Stimulated activated naive CD8-positive, alpha-beta T cell treated with anti-CD3 and anti-CD28 coated beads, Interleukin-15, amount 100 ng/mL, for 72 hours (primary cell): ENCODE measurements at regions not wholly inside any gene's neighbourhood (a gene's known extent, or its start where the extent isn't known, plus 50 kb on each side); places are given as distances from the start of the nearest gene placed in this dataset.
"Not testable (repeated sequence)": the region's sequence is repeated elsewhere in the genome, so short reads cannot be mapped to it uniquely, and the experiment has no call there.

Experiments
- ATAC-seq: fragments of 150-1000 bp; cut with Tn5 transposase; 2 replicates; pipeline ENCODE4 v1.10.0; 2021; ENCODE audit warnings: mild to moderate bottlenecking, moderate library complexity
- DNase-seq, 2 donors: peaks; one replicate each; pipeline ENCODE4 v3.0.0; 2021 to 2022
- H3K27ac Mint-ChIP-seq, 2 donors: one replicate each; pipeline ENCODE4 v1.8.0; 2022; ENCODE audit warnings: mild to moderate bottlenecking in 2 of 2, mixed read lengths in 2 of 2, moderate library complexity in 2 of 2
- H3K27me3 Mint-ChIP-seq: one replicate; pipeline ENCODE4 v1.8.0; 2022; ENCODE audit warnings: mixed read lengths
- H3K4me1 Mint-ChIP-seq: one replicate; pipeline ENCODE4 v1.8.0; 2022; ENCODE audit warnings: mild to moderate bottlenecking, mixed read lengths
- H3K4me3 Mint-ChIP-seq, 2 donors: one replicate each; pipeline ENCODE4 v1.8.0; 2022; ENCODE audit warnings: mild to moderate bottlenecking in 2 of 2, mixed read lengths in 2 of 2, moderate library complexity in 1 of 2
- H3K9me3 Mint-ChIP-seq, 2 donors: one replicate each; pipeline ENCODE4 v1.8.0; 2022; ENCODE audit warnings: mixed read lengths in 2 of 2

DNA sequence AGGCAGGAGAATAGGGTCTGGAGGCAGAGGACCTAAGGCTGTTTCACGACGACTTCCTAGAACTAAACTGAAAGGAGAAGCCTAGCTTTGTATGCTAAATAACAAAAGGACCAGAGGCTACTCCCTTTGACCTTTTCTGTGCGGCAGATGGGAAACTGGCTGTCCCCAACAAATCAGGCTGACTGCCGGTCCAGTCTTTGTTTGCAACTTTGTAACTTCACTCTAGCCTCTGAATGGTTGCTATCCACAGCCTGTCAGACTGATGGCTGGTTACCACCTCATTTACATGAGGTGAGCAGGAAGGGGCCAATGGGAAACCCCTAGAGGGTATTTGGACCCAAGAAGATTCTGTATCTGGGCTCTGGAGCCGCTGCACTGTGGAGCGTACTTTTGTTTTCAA is 132.6 kb upstream of the SHH start:
- ATAC-seq (no peak), DNase-seq (no peak)
- Mint-ChIP-seq H3K27me3 (peaks cover 35% of the 10 kb centered on the region), H3K4me1 (peaks cover 30% of the 10 kb centered on the region), H3K9me3 (peaks cover 12 to 17% of the 10 kb centered on the region in 2 donors), H3K4me3 (no peak overlapping the region), H3K27ac (no peak overlapping the region)

DNA sequence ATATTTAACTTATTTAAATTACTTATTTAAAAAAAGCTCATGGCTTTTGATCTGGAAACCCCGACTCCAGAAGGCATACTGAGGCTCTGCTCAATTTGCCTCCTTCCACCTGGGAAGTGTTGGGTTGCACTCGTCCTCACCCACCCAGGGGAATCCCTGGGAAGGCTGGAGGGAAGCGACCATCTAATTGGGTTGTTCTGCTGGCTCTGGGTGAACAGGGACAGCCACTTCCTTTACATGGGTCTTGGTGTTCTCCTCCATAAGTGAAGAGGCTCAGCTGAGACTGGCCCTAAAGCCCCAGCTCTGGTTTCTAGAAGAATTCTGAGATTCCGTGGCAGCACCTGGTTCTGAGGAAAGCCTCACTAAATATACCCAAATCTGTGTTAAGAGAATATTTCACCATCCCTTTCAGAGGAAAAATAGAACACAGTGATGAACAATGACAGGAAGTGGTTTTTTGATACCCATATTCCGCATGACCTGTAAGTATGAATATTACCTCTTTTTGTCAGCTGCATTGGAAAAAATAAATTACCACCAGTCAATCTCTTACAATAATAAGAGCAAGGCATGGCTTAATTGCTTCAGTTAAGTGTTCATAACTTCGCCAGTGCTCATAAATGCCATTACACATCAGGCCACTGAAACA is 131.1 kb upstream of the SHH start:
- no peak overlapping the region for H3K27ac Mint-ChIP-seq
- peaks cover 30% of the 10 kb centered on the region for H3K4me1 Mint-ChIP-seq
- ATAC-seq (peak; percentile 59), DNase-seq (no peak)
- peaks cover 32% of the 10 kb centered on the region for H3K27me3 Mint-ChIP-seq
- no peak overlapping the region for H3K4me3 Mint-ChIP-seq
- peaks cover 25 to 32% of the 10 kb centered on the region in 2 donors for H3K9me3 Mint-ChIP-seq

DNA sequence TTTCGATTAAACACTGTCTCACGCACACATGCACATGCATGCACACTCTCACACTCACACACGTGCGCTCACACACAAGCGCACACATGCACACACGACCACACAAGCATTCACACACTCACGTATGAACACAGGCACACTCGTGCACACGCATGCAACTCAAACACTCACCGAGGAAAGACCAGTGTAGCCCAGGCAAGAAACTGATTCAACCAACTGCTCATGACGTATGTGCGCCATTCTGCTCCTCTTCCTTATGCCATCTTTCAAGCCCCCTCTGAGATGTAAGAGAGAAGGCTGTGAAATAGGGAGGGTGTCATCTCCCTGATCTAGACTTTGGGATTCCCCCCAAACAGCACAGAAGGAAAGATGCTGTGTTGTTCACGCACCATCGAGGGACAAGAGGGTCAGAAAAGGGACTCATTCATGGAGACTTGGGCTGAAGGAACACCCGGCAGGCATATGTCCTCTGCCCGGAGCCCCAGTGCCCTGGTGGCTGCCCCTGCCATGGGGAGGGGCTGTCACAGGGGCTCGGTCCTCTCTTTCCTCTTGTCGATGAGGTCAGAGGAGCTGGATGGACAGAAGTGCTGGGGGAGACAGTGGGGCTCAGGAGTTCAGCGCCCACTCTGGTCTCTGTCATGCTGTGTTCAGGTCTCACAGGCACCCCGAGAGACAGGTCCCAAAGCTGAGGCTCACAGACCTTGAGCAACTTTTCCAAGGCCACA is 130.1 kb upstream of the SHH start:
- Mint-ChIP-seq H3K9me3 (peaks cover 29 to 35% of the 10 kb centered on the region in 2 donors), H3K4me3 (no peak overlapping the region), H3K27me3 (peaks cover 29% of the 10 kb centered on the region), H3K27ac (no peak overlapping the region), H3K4me1 (peaks cover 30% of the 10 kb centered on the region)
- DNase-seq (no peak), ATAC-seq (no peak)

DNA sequence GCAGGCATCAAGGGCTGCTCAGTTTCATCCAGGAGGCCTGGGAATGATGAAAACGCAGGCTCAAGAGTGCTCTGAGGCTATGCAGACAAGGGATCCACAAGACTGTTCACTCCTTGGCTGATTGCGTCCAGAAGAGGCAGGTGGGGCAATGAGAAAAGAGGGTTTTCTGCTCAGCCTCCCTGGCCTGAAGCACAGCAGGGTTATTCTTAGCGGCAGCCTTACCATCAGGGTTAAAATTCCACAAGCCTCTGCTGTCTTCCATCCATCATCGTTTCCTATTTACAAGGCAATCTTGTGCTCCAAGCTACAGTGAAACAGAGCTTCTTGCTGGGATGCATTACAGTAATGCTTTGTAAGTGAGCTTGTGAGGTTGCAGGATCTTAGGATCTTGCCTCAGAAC is 129.4 kb upstream of the SHH start:
- H3K27me3 Mint-ChIP-seq, result peaks cover 32% of the 10 kb centered on the region
- DNase-seq, result no peak
- peaks cover 30% of the 10 kb centered on the region for H3K4me1 Mint-ChIP-seq
- H3K4me3 Mint-ChIP-seq, result no peak overlapping the region
- ATAC-seq, result no peak
- H3K9me3 Mint-ChIP-seq, result peaks cover 29 to 35% of the 10 kb centered on the region in 2 donors
- H3K27ac Mint-ChIP-seq, result no peak overlapping the region

DNA sequence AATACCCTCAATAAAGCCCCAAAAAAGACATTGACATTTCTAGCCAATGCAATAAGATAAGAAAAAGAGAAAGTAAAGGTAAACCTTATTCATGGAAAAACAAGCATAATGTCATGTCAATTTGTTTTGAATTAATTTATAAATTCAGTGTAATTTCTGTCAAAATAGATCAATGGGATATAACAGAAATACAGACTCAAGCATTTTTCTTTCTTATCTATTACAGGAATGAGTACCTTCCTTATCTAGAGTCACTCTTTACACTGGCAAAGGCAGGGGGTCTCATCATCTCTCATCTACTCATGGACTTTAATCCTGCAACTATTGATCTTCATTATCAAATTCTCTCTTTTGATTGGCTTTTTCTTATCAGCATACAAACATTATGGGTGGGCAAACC is 127.1 kb upstream of the SHH start:
- no peak for ATAC-seq
- H3K27me3 Mint-ChIP-seq, result peaks cover 36% of the 10 kb centered on the region
- H3K9me3 Mint-ChIP-seq, result peaks cover 24 to 30% of the 10 kb centered on the region in 2 donors
- no peak for DNase-seq
- no peak overlapping the region for H3K27ac Mint-ChIP-seq
- no peak overlapping the region for H3K4me3 Mint-ChIP-seq
- H3K4me1 Mint-ChIP-seq, result peaks cover 29% of the 10 kb centered on the region

DNA sequence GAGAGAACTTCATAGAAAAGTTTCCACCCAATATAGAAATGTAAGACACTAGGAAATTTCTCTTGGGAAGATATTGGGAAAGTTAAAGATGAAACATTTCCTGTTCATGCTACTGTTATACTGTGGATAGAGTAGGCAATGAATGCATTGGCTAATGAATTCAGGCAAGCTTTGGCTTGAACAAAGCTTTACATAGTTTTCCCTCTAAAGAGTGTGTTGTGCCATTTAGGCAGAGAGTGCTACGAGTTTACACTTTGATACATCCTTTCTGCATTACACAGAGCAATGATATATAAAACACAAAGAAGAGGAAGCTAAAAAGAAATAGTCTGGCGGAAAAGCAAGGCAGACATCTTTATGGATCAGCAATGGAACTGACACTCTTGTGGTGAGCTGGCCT is 125.9 kb upstream of the SHH start:
- Mint-ChIP-seq H3K4me3 (no peak overlapping the region), H3K27ac (no peak overlapping the region), H3K27me3 (peaks cover 36% of the 10 kb centered on the region), H3K4me1 (peaks cover 17% of the 10 kb centered on the region), H3K9me3 (peaks cover 24 to 30% of the 10 kb centered on the region in 2 donors)
- ATAC-seq (no peak), DNase-seq (no peak)

DNA sequence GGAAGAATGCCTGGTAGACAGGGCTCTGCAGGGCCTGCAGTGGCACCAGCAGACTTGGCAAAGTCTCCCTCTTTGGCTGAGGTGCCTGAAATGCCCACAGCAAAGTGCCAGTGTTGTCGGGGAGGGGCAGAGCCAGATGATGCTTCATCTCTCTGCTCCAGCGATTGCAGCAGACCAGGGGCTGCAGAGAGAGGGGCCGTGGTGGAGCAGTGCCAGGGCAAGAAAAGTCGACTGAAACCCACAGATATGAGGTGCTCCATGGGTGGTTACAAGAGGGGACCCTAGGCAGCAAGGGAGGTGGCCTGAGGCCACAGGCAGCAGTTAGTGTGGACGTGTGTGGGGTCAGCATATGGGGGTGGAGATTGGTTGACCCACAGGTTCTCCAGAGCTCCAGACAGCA is 123.5 kb upstream of the SHH start:
- ATAC-seq (no peak), DNase-seq (no peak)
- peaks cover 37% of the 10 kb centered on the region for H3K27me3 Mint-ChIP-seq
- peaks cover 24 to 30% of the 10 kb centered on the region in 2 donors for H3K9me3 Mint-ChIP-seq
- H3K4me1 Mint-ChIP-seq, result peaks cover 7% of the 10 kb centered on the region
- H3K4me3 Mint-ChIP-seq, result no peak overlapping the region
- no peak overlapping the region for H3K27ac Mint-ChIP-seq

DNA sequence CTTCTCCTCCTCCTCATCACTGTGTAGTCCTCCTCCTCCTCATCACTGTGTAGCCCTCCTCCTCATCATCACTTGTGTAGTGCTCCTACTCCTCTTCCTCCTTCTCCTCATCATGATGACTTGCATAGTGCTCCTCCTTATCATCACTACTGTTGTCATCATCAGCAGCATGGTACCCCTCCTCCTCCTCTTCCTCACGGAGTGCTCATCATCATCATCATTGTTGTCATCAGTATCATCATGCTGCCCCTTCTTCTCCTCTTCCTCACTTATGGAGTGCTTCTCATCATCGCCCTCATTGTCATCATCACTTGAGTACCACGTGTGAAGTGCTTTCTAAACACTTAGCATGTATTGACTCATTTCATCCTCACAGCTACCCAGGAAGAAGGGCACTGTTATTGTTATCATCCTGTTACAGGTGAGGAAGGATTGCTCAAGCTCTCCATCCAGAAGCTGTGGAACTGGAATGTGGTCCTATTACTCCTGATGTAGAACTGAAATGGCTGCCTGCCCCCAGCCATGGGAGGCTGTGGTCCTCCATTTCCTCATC is 122.8 kb upstream of the SHH start:
- peaks cover 37% of the 10 kb centered on the region for H3K27me3 Mint-ChIP-seq
- peaks cover 7% of the 10 kb centered on the region for H3K4me1 Mint-ChIP-seq
- H3K27ac Mint-ChIP-seq, result peak overlapping the region in 1 of 2 donors; percentile 50
- no peak overlapping the region for H3K4me3 Mint-ChIP-seq
- DNase-seq (no peak), ATAC-seq (peak; percentile 63)
- peaks cover 20 to 26% of the 10 kb centered on the region in 2 donors for H3K9me3 Mint-ChIP-seq

DNA sequence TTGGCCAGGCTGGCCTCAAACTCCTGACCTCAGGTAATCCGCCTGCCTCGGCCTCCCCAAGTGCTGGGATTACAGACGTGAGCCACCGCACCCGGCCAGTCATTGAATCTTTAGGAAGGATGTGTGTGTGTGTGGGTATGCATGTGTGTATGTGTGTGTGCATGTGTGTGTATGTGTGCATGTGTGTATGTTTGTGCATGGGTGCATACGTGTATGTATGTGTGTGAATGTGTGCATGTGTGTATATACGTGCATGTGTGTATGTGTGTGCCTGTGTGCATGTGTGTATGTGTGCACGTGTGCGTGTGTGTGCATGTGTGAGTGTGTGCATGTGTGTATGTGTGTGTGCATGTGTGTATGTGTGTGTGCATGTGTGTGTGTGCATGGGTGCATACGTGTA is 120.1 kb upstream of the SHH start:
- H3K9me3 Mint-ChIP-seq, H3K27ac Mint-ChIP-seq, ATAC-seq, H3K4me3 Mint-ChIP-seq, H3K4me1 Mint-ChIP-seq, DNase-seq: not testable (repeated sequence)
- peaks cover 47% of the 10 kb centered on the region for H3K27me3 Mint-ChIP-seq

DNA sequence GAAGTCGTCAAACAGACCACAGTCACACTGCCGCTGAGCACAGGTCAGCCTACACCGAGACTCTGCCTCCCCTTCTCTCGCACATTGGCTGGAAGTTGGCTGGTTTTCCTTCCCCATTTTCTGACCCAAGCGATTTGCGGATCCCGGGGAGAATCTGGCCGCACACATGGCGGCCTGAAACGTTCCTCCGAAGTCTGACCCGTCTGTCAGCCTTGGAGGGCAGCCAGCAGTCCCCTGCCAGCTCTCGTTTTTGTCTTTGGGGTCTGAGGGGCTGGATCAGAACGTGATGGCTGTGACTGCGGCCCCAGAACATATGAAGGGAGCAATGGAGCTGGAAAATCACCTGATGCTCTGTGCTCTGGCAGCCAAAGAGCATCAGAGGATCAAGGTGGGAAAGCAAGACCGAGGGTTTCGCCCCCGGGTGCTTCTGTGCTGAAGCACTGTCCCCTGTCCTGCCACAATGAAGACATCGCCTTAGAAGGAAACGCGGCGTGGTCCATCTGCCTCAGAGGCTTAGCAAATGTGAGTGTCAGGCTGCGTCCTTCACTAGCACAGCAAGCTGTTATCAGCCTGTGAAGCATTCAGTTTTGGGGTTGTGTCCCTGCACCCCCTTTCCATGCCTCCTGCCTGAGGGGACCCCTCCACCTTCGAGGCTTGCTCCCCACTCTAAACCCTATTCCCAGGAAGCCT is 119.3 kb upstream of the SHH start:
- Mint-ChIP-seq H3K27ac (no peak overlapping the region), H3K9me3 (peaks cover 0 to 7% of the 10 kb centered on the region in 2 donors), H3K4me1 (peaks cover 7% of the 10 kb centered on the region), H3K27me3 (peaks cover 44% of the 10 kb centered on the region), H3K4me3 (no peak overlapping the region)
- DNase-seq (no peak), ATAC-seq (no peak)

DNA sequence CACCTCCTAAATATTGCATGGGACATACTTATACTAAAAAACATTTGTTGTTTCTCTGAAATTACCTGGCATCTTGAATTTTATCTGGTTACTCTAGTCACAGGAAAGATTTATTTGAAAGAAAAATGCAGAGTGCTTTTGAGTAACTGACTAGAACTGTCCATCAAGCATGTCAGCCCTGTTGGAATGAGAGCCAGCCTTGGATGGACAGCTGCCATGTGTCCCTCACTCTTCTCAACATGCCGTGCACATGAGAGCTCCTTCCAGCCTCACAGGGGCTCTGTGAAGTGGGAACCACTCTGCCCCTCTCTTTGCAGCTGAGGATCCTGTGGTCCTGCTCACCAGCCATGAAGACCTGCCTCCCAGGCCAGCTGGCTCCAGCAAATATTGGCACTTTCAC is 118.3 kb upstream of the SHH start:
- H3K4me1 Mint-ChIP-seq, result peaks cover 5% of the 10 kb centered on the region
- no peak overlapping the region for H3K4me3 Mint-ChIP-seq
- H3K27me3 Mint-ChIP-seq, result peaks cover 39% of the 10 kb centered on the region
- DNase-seq, result no peak
- ATAC-seq, result no peak
- peaks cover 0 to 7% of the 10 kb centered on the region in 2 donors for H3K9me3 Mint-ChIP-seq
- H3K27ac Mint-ChIP-seq, result no peak overlapping the region

DNA sequence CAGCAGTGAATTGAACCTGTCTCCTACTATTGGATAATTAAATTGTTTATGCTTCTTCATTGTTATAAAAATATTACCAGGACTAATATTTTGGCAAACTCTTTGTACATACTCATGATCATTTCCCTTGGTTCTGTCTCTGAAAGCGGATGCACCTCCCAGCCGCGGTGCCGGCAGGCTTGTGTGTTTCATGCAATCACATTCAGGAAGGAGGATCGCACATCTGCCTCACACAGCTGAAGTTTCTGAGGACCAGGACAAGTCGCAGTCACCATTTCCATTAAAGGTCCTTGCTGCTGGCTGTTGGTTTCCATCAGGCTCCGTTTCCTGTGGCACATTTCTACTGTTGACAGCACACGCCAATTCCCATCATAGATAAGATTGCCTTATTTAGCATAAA is 117.8 kb upstream of the SHH start:
- no peak overlapping the region for H3K4me3 Mint-ChIP-seq
- DNase-seq (no peak), ATAC-seq (no peak)
- no peak overlapping the region for H3K27ac Mint-ChIP-seq
- peaks cover under 1% of the 10 kb centered on the region for H3K4me1 Mint-ChIP-seq
- peaks cover 0 to 5% of the 10 kb centered on the region in 2 donors for H3K9me3 Mint-ChIP-seq
- peaks cover 35% of the 10 kb centered on the region for H3K27me3 Mint-ChIP-seq

DNA sequence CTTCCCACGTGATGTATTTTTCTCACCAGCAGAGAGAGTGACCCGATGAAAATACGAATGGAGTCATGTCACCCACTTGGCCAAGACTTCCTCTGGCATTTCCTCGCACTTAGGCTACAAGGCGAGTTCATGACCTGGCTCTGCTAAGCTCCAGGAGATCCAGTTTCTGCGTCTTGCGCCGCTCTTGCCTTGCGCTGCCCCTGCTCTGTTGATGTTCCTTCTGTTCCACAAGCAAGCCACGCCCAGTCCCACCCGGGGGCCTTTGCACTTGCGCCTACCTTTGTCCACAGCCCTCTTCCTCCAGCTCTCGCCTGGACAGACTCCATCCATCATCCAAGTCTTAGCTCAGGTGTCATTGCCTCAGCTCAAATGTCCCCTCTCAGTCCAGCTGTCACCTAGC is 116.3 kb upstream of the SHH start:
- Mint-ChIP-seq H3K27ac (no peak overlapping the region), H3K9me3 (no peaks in the 10 kb centered on the region), H3K4me1 (peaks cover 6% of the 10 kb centered on the region), H3K4me3 (no peak overlapping the region), H3K27me3 (peaks cover 35% of the 10 kb centered on the region)
- DNase-seq, result no peak
- no peak for ATAC-seq

DNA sequence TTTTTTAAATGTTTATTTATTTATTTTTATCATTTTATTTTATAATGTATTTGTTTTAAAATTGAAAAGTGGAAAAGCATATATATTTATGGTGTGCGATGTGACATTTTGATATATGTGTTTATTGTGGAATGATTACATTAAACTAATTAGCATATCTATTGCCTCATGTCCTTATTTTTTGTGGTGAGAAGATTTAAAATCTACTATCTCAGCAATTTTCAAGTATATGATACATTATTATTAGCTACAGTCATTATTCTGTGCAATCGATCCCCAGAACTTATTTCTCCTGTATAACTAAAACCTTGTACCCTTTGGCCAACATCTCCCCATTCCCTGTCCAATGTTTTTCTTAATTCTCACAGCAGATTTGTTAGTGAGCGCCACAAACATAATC is 115.6 kb upstream of the SHH start:
- DNase-seq (no peak), ATAC-seq (no peak)
- Mint-ChIP-seq H3K27ac (no peak overlapping the region), H3K4me3 (no peak overlapping the region), H3K9me3 (no peaks in the 10 kb centered on the region), H3K27me3 (peaks cover 35% of the 10 kb centered on the region), H3K4me1 (peaks cover 6% of the 10 kb centered on the region)

DNA sequence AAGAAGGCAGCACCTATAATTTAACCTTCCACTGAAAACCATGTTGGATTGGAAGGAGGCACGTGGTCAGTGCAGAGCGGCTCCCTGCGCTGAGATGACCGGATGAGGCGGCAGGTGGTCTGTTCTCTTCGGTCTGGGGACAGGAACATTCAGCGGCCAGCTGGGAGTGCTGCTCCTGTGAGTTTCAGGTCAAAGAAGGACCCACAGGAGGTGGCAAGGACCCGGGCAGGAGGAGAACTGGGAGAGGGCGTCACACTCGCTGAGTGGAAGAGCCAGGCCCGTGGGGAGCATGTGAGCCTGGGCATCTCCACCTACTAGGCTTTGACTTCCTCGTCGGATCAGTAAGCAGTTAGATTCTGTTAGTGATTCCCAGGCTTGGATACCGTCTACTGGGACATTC is 113.4 kb upstream of the SHH start:
- H3K27me3 Mint-ChIP-seq, result peaks cover 27% of the 10 kb centered on the region
- no peak for DNase-seq

More for the DNA sequence above, 113.4 kb upstream of the SHH start:
- Mint-ChIP-seq H3K4me3 (no peak overlapping the region), H3K27ac (no peak overlapping the region), H3K4me1 (peaks cover 6% of the 10 kb centered on the region), H3K9me3 (no peaks in the 10 kb centered on the region)
- ATAC-seq, result no peak
